AG09319 (cell line): ENCODE measurements at regions not wholly inside any gene's neighbourhood (a gene's known extent, or its start where the extent isn't known, plus 50 kb on each side); places are given as distances from the start of the nearest gene placed in this dataset.

Source experiments
- DNase-seq: peaks from one replicate; pipeline ENCODE4 v3.0.0-alpha.2; 2010; ENCODE audit warnings: low read depth; ENCODE audit errors: extremely low read depth
- TF ChIP-seq, protein P1 (sequence below): IDR thresholded peaks from 2 replicates; pipeline ENCODE4 v1.5.1; 2011; ENCODE audit warnings: low read depth, mild to moderate bottlenecking, inconsistent platforms, low read length, moderate library complexity

- DNase-seq: no peak
- TF ChIP-seq, protein P1, sequence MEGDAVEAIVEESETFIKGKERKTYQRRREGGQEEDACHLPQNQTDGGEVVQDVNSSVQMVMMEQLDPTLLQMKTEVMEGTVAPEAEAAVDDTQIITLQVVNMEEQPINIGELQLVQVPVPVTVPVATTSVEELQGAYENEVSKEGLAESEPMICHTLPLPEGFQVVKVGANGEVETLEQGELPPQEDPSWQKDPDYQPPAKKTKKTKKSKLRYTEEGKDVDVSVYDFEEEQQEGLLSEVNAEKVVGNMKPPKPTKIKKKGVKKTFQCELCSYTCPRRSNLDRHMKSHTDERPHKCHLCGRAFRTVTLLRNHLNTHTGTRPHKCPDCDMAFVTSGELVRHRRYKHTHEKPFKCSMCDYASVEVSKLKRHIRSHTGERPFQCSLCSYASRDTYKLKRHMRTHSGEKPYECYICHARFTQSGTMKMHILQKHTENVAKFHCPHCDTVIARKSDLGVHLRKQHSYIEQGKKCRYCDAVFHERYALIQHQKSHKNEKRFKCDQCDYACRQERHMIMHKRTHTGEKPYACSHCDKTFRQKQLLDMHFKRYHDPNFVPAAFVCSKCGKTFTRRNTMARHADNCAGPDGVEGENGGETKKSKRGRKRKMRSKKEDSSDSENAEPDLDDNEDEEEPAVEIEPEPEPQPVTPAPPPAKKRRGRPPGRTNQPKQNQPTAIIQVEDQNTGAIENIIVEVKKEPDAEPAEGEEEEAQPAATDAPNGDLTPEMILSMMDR: no peak
Measured at GRCh38 chr2:727071-727470, 49.9 kb upstream of the TMEM18 start.
